Adipocyte (in vitro differentiated cells): ENCODE measurements at regions not wholly inside any gene's neighbourhood (a gene's known extent, or its start where the extent isn't known, plus 50 kb on each side); places are given as distances from the start of the nearest gene placed in this dataset.

Source experiments
- DNase-seq: peaks from one replicate; pipeline ENCODE4 v3.0.0-alpha.2; 2015; ENCODE audit warnings: low read depth
- H3K27me3 ChIP-seq: replicated peaks from 2 replicates; pipeline ENCODE4 v1.7.0; 2013; ENCODE audit warnings: mild to moderate bottlenecking, low read length, moderate library complexity; ENCODE audit not compliant: control insufficient read depth, insufficient read depth
- H3K36me3 ChIP-seq: 2 replicates; pipeline ENCODE4 v1.7.0; 2013; ENCODE audit warnings: low read length, mild to moderate bottlenecking, moderate library complexity; ENCODE audit not compliant: control insufficient read depth, insufficient read depth, severe bottlenecking
- H3K4me1 ChIP-seq: 2 replicates; pipeline ENCODE4 v1.7.0; 2013; ENCODE audit warnings: mild to moderate bottlenecking, low read length, moderate library complexity; ENCODE audit not compliant: control insufficient read depth, insufficient read depth
- H3K4me3 ChIP-seq: 2 replicates; pipeline ENCODE4 v1.7.0; 2013; ENCODE audit warnings: mild to moderate bottlenecking, low read length, moderate library complexity
- H3K9ac ChIP-seq: 2 replicates; pipeline ENCODE4 v1.7.0; 2013; ENCODE audit warnings: mild to moderate bottlenecking, low read length, moderate library complexity
- H3K9me3 ChIP-seq: 2 replicates; pipeline ENCODE4 v1.7.0; 2013; ENCODE audit warnings: mild to moderate bottlenecking, low read length, moderate library complexity; ENCODE audit not compliant: control insufficient read depth

- Histone ChIP-seq H3K9ac (no peak overlapping the region), H3K4me1 (peaks cover 8% of the 10 kb centered on the region), H3K36me3 (no peaks in the 10 kb centered on the region), H3K27me3 (no peaks in the 10 kb centered on the region), H3K9me3 (no peaks in the 10 kb centered on the region), H3K4me3 (no peak overlapping the region)
- no peak for DNase-seq
These were observed 109.9 kb upstream of the TIAM2 start for GRCh38 chr6:154885214-154885613.

DNA sequence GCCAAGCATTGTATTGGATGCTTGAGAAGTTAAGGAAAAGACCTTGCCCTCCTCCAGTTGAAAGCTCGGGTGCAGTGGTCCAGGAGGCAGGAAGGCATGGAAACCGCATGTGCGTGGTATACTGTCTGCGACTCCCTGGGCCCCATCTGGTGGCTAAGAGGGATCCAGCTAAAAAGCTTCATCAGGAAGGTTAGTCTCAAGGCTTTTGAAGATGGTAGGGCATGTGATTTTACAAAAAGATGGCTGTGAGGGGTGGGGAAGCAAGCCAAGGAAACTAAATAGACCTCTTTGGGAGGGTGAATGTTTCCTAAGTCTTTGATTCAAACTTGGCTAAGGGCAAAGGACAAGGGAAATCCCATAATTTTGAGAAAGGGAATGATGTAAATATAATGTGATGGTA lies 109.1 kb upstream of the TIAM2 start:
- no peak for DNase-seq
- H3K9me3 ChIP-seq, result no peaks in the 10 kb centered on the region
- H3K4me3 ChIP-seq, result no peak overlapping the region
- peaks cover 8% of the 10 kb centered on the region for H3K4me1 ChIP-seq
- no peak overlapping the region for H3K9ac ChIP-seq
- no peaks in the 10 kb centered on the region for H3K36me3 ChIP-seq
- no peaks in the 10 kb centered on the region for H3K27me3 ChIP-seq

DNA sequence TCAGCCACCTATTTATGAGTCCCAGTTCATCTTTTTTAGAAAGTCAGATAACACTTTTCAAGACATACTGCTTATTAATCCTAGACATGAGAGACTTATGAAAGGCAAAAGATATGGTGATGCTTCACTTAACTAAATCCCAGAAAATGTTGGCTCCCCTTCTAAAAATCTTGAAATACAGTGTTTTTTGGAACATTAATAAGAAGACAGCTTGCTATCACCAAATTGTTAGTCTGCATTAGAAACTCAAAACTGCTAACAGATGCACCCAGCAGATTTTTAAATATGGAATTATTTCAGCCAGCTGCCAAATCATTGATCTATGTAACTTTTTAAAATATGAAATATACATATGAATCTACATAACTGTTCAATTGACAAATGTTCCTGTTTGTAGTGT lies 108.6 kb upstream of the TIAM2 start:
- peaks cover 8% of the 10 kb centered on the region for H3K4me1 ChIP-seq
- no peaks in the 10 kb centered on the region for H3K27me3 ChIP-seq
- no peak overlapping the region for H3K9ac ChIP-seq
- H3K36me3 ChIP-seq, result no peaks in the 10 kb centered on the region
- no peak for DNase-seq
- no peak overlapping the region for H3K4me3 ChIP-seq
- no peaks in the 10 kb centered on the region for H3K9me3 ChIP-seq

DNA sequence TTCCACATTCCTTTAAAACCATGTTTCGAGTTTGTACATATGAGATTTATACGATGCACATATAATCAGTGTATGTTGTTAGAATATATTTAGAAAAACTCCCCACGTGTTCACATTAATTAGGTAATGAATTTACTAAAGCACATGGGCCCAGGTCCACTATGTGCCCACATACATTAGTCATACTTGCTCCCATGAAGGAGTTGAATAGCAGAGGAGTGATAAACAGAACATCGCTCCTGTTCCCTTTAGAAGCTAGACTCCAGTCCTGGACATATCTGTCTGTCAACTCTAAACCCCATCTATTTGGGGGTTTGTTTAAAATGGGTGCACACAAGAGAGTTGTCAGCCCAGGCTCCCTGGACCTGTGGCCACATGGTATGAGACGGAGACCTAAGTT lies 108.1 kb upstream of the TIAM2 start:
- H3K4me1 ChIP-seq, result peaks cover 8% of the 10 kb centered on the region
- H3K4me3 ChIP-seq, result no peak overlapping the region
- H3K27me3 ChIP-seq, result no peaks in the 10 kb centered on the region
- DNase-seq, result no peak
- H3K9ac ChIP-seq, result no peak overlapping the region
- H3K9me3 ChIP-seq, result no peaks in the 10 kb centered on the region
- H3K36me3 ChIP-seq, result no peaks in the 10 kb centered on the region

GRCh38 chr6:154888421-154889295 lies 106.5 kb upstream of the TIAM2 start:
- Histone ChIP-seq H3K27me3 (no peaks in the 10 kb centered on the region), H3K4me3 (no peak overlapping the region), H3K4me1 (peaks cover 13% of the 10 kb centered on the region), H3K9ac (no peak overlapping the region), H3K36me3 (no peaks in the 10 kb centered on the region), H3K9me3 (no peaks in the 10 kb centered on the region)
- DNase-seq, result no peak

- Histone ChIP-seq H3K4me3 (no peak overlapping the region), H3K4me1 (peaks cover 22% of the 10 kb centered on the region), H3K27me3 (no peaks in the 10 kb centered on the region), H3K36me3 (no peaks in the 10 kb centered on the region), H3K9ac (no peak overlapping the region), H3K9me3 (no peaks in the 10 kb centered on the region)
- DNase-seq, result no peak
These were observed 104.2 kb upstream of the TIAM2 start for GRCh38 chr6:154890874-154891273.

DNA sequence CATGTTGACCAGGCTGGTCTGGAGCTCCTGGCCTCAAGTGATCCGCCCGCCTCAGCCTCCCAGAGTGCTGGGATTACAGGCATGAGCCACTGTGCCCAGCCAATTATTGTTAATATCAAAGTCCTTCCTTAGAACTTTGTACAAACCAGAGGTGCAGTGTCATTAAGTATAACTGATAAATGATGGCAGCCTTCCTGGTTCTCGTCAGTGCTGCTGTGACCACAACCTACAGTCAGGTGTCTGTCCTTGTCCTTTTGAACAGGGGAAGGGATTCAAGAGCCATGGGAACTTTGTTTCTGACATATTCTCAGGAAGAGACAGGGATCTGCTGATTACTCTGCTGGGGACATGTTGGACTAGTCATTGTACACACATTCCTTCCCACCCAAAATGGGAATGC lies 103.2 kb upstream of the TIAM2 start:
- no peak overlapping the region for H3K9ac ChIP-seq
- H3K36me3 ChIP-seq, result no peaks in the 10 kb centered on the region
- H3K27me3 ChIP-seq, result no peaks in the 10 kb centered on the region
- no peak overlapping the region for H3K4me3 ChIP-seq
- no peaks in the 10 kb centered on the region for H3K9me3 ChIP-seq
- no peak for DNase-seq
- peaks cover 22% of the 10 kb centered on the region for H3K4me1 ChIP-seq

DNA sequence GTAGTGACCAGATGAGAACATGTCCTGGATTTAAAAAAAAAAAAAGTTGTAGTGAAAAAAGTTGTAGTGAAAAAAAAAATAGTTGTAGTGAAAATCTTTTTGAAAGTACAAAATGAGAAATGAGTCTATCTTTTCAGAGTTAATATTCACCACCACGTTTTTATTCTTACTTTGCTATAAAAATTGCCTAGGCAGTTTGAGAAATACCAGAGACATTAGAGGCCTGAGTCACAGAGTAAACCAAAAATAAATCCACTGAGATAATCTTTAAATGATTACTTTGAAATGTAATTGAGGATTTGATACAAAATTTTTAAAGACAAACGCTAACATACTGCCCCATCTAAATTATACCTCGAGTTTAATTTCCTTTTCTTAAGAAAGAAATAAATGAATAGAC lies 101.2 kb upstream of the TIAM2 start:
- Histone ChIP-seq H3K4me1 (peaks cover 19% of the 10 kb centered on the region), H3K36me3 (no peaks in the 10 kb centered on the region), H3K9me3 (no peaks in the 10 kb centered on the region), H3K4me3 (peak overlapping the region; percentile 8), H3K27me3 (no peaks in the 10 kb centered on the region), H3K9ac (no peak overlapping the region)
- DNase-seq, result peak; percentile 64

DNA sequence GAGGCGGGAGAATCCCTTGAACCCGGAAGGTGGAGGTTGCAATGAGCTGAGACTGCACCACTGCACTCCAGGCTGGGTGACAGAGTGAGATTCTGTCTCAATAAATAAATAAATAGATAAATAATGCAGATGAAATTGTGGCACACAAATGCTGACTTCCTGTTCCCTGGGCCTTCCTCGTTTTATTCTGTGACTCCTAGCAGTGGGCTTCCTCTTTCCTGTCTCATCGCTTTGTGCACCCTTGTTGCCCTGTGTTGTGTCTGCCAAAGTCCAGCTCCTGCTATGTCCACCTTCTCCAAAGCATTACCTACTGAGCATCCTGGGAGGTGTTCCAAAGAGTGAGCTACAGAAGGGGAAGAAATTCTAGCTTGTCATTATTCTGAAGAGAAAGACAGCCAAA lies 100.2 kb upstream of the TIAM2 start:
- no peak for DNase-seq
- Histone ChIP-seq H3K27me3 (no peaks in the 10 kb centered on the region), H3K4me3 (no peak overlapping the region), H3K9ac (no peak overlapping the region), H3K4me1 (peaks cover 14% of the 10 kb centered on the region), H3K9me3 (no peaks in the 10 kb centered on the region), H3K36me3 (no peaks in the 10 kb centered on the region)

- H3K4me3 ChIP-seq, result no peak overlapping the region
- H3K27me3 ChIP-seq, result no peaks in the 10 kb centered on the region
These were observed 99.3 kb upstream of the TIAM2 start for GRCh38 chr6:154895841-154896240.

DNA sequence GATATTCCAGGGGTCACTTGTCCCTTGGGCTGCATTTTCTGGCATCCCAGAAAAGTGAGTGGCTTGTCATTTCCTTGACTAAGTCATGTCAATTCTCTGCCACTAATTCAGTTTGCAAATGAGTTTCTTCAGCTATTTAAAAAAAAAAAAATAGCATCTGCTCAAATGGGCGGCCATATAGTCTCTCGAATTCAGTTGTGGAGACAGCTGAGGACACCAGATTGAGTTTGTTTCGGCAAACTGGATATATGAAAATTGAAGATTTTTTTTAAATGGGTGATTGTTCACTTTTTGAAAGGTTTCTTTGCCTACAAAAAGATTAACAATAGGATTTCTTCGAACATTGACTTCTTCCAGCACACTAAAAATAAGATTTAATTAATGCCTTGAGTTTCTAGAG lies 96.3 kb upstream of the TIAM2 start:
- H3K9ac ChIP-seq, result no peak overlapping the region

More at GRCh38 chr6:154895841-154896240, 99.3 kb upstream of the TIAM2 start:
- Histone ChIP-seq H3K9ac (no peak overlapping the region), H3K9me3 (no peaks in the 10 kb centered on the region), H3K36me3 (no peaks in the 10 kb centered on the region), H3K4me1 (peaks cover 14% of the 10 kb centered on the region)
- DNase-seq, result no peak

More for the DNA sequence above, 96.3 kb upstream of the TIAM2 start:
- no peaks in the 10 kb centered on the region for H3K36me3 ChIP-seq
- DNase-seq, result no peak
- H3K4me3 ChIP-seq, result no peak overlapping the region
- no peaks in the 10 kb centered on the region for H3K9me3 ChIP-seq
- no peaks in the 10 kb centered on the region for H3K27me3 ChIP-seq
- peaks cover 8% of the 10 kb centered on the region for H3K4me1 ChIP-seq
